CD14-positive monocyte (primary cell): ENCODE measurements at regions not wholly inside any gene's neighbourhood (a gene's known extent, or its start where the extent isn't known, plus 50 kb on each side); places are given as distances from the start of the nearest gene placed in this dataset.

Experiments
- DNase-seq, 3 donors: peaks; one replicate each; pipeline ENCODE4 v3.0.0-alpha.2; 2011 to 2022
- H2AFZ ChIP-seq: 2 replicates; pipeline ENCODE4 v1.6.0; 2012; ENCODE audit warnings: mild to moderate bottlenecking, low read depth, low read length, inconsistent platforms; ENCODE audit not compliant: insufficient read depth, poor library complexity, severe bottlenecking
- H3K27ac ChIP-seq, 2 donors: 1 replicate in 1 of 2; 2 replicates in 1 of 2; pipeline ENCODE4 v1.5.1; 2012 to 2013; ENCODE audit warnings: low read length in 2 of 2, control low read depth in 1 of 2, inconsistent platforms in 1 of 2, low read depth in 1 of 2, mild to moderate bottlenecking in 1 of 2
- H3K27me3 ChIP-seq, 2 donors: one replicate each; pipeline versions ENCODE4 v1.6.0 to v1.6.1; 2011 to 2013; ENCODE audit warnings: low read length in 2 of 2; ENCODE audit not compliant: control insufficient read depth in 2 of 2, insufficient read depth in 2 of 2
- H3K36me3 ChIP-seq, 2 donors: replicated peaks in 1 of 2; 1 replicate in 1 of 2; 2 replicates in 1 of 2; pipeline versions ENCODE4 v1.5.1 to v1.6.1; 2012 to 2013; ENCODE audit warnings: low read length in 2 of 2, control low read depth in 1 of 2, inconsistent platforms in 1 of 2, mild to moderate bottlenecking in 1 of 2; ENCODE audit not compliant: insufficient read depth in 2 of 2, control insufficient read depth in 1 of 2
- H3K4me1 ChIP-seq, 2 donors: 1 replicate in 1 of 2; 2 replicates in 1 of 2; pipeline versions ENCODE4 v1.5.1 to v1.6.1; 2012 to 2013; ENCODE audit warnings: low read length in 2 of 2, control low read depth in 1 of 2, inconsistent platforms in 1 of 2, mild to moderate bottlenecking in 1 of 2, moderate library complexity in 1 of 2; ENCODE audit not compliant: insufficient read depth in 2 of 2, control insufficient read depth in 1 of 2
- H3K4me2 ChIP-seq: replicated peaks from 2 replicates; pipeline ENCODE3; 2012; ENCODE audit warnings: low read length, moderate library complexity, mild to moderate bottlenecking; ENCODE audit not compliant: poor library complexity, severe bottlenecking; ENCODE audit errors: extremely low read depth
- H3K4me3 ChIP-seq, 3 experiments: fragments of 200-600 bp in 1 of 3; sonication (generic) in 1 of 3; replicated peaks in 1 of 3; 1 replicate in 2 of 3; 2 replicates in 1 of 3; pipeline ENCODE4 v1.5.1; 2011 to 2013; ENCODE audit warnings: low read length in 3 of 3, mild to moderate bottlenecking in 3 of 3, control low read depth in 2 of 3, low read depth in 2 of 3, inconsistent platforms in 1 of 3, moderate library complexity in 1 of 3
- H3K79me2 ChIP-seq: 2 replicates; pipeline ENCODE4 v1.6.0; 2012; ENCODE audit warnings: mild to moderate bottlenecking, control low read depth, inconsistent platforms, low read length, moderate library complexity; ENCODE audit not compliant: insufficient read depth
- H3K9ac ChIP-seq: 2 replicates; pipeline ENCODE4 v1.6.0; 2017; ENCODE audit warnings: low read length, mild to moderate bottlenecking; ENCODE audit not compliant: insufficient read depth, poor library complexity, severe bottlenecking
- H3K9me3 ChIP-seq, 2 donors: replicated peaks in 1 of 2; 1 replicate in 1 of 2; 2 replicates in 1 of 2; pipeline versions ENCODE4 v1.5.1 to v1.6.1; 2012 to 2013; ENCODE audit warnings: low read length in 2 of 2, control low read depth in 1 of 2; ENCODE audit not compliant: control insufficient read depth in 1 of 2, insufficient read depth in 1 of 2
- H4K20me1 ChIP-seq: 2 replicates; pipeline ENCODE4 v1.6.0; 2012; ENCODE audit warnings: mild to moderate bottlenecking, low read length, control low read depth, moderate library complexity; ENCODE audit not compliant: insufficient read depth
- H3K27ac Mint-ChIP-seq, 7 donors: one replicate each; pipeline ENCODE4 v1.8.0; 2020; ENCODE audit warnings: mild to moderate bottlenecking in 7 of 7, mixed read lengths in 7 of 7, moderate library complexity in 6 of 7, inconsistent platforms in 2 of 7
- H3K27me3 Mint-ChIP-seq, 3 donors: one replicate each; pipeline ENCODE4 v1.8.0; 2021 to 2022; ENCODE audit warnings: low read depth in 3 of 3, mild to moderate bottlenecking in 3 of 3, mixed read lengths in 3 of 3, moderate library complexity in 3 of 3, inconsistent platforms in 1 of 3
- H3K36me3 Mint-ChIP-seq, 2 donors: one replicate each; pipeline ENCODE4 v1.8.0; 2020; ENCODE audit warnings: mixed read lengths in 2 of 2, inconsistent platforms in 1 of 2, mild to moderate bottlenecking in 1 of 2
- H3K4me1 Mint-ChIP-seq: one replicate; pipeline ENCODE4 v1.8.0; 2020; ENCODE audit warnings: mild to moderate bottlenecking, mixed read lengths
- H3K4me3 Mint-ChIP-seq, 2 donors: one replicate each; pipeline ENCODE4 v1.8.0; 2020; ENCODE audit warnings: mild to moderate bottlenecking in 2 of 2, mixed read lengths in 2 of 2, moderate library complexity in 1 of 2
- H3K9me3 Mint-ChIP-seq, 7 donors: one replicate each; pipeline ENCODE4 v1.8.0; 2020 to 2022; ENCODE audit warnings: mixed read lengths in 7 of 7, mild to moderate bottlenecking in 6 of 7, moderate library complexity in 6 of 7, inconsistent platforms in 2 of 7
- WGBS: methylation state at CpG from one replicate; pipeline ENCODE4 v1.1.5; 2013; ENCODE audit warnings: missing lambda C conversion rate; ENCODE audit not compliant: insufficient coverage; 5-methylcytosine and 5-hydroxymethylcytosine counted together
- intact Hi-C, 2 donors: fragments of 100-400 bp; cut with micrococcal nuclease; formaldehyde crosslinking; loops; one replicate each; pipeline versions ENCODE4 v1.15.0 to v1.15.1; 2023
- TF ChIP-seq, protein P1 (sequence below): fragments of 200-600 bp; IDR thresholded peaks from one replicate; pipeline ENCODE4 v1.8.0; 2022; ENCODE audit warnings: antibody characterized with exemption, mild to moderate bottlenecking

DNA sequence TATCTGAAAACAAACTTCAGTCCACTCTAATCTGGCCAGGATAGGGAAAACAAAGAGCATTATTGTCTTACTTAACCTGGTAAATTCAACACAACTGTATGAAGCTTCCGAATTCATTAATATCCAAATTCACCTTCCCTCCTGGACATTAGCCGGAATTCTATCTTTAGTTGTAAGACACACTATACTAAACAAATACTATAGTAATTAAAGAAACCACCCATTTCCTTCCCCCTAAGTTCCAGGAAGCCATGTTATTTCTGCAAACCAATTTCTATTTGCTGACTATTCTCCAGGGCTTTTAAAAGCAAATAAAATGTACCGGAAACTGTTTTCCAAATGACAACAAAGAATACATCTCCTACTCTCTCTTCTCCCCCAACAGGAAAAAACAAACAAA is 122.7 kb upstream of the MDM1 start:
- WGBS: no CpG with 5 or more reads among the region's 3 CpGs
- H3K9me3 ChIP-seq: no peaks in the 10 kb centered on the region
- TF ChIP-seq, protein P1, sequence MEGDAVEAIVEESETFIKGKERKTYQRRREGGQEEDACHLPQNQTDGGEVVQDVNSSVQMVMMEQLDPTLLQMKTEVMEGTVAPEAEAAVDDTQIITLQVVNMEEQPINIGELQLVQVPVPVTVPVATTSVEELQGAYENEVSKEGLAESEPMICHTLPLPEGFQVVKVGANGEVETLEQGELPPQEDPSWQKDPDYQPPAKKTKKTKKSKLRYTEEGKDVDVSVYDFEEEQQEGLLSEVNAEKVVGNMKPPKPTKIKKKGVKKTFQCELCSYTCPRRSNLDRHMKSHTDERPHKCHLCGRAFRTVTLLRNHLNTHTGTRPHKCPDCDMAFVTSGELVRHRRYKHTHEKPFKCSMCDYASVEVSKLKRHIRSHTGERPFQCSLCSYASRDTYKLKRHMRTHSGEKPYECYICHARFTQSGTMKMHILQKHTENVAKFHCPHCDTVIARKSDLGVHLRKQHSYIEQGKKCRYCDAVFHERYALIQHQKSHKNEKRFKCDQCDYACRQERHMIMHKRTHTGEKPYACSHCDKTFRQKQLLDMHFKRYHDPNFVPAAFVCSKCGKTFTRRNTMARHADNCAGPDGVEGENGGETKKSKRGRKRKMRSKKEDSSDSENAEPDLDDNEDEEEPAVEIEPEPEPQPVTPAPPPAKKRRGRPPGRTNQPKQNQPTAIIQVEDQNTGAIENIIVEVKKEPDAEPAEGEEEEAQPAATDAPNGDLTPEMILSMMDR: no peak
- Mint-ChIP-seq H3K27me3 (peaks cover 0 to 3% (median 1%) of the 10 kb centered on the region in 3 donors), H3K4me3 (peak overlapping the region in 1 of 2 donors; percentile 28), H3K36me3 (no peaks in the 10 kb centered on the region), H3K27ac (peak overlapping the region in 1 of 7 donors; percentile 58), H3K4me1 (peaks cover 53% of the 10 kb centered on the region), H3K9me3 (no peaks in the 10 kb centered on the region)
- no peaks in the 10 kb centered on the region for H3K36me3 ChIP-seq
- no peak overlapping the region for H2AFZ ChIP-seq
- no peaks in the 10 kb centered on the region for H4K20me1 ChIP-seq
- H3K4me2 ChIP-seq: peak overlapping the region; percentile 22
- no peak overlapping the region for H3K27ac ChIP-seq
- DNase-seq: no peak
- H3K9ac ChIP-seq: no peak overlapping the region
- H3K79me2 ChIP-seq: no peaks in the 10 kb centered on the region
- peaks cover 39 to 51% of the 10 kb centered on the region in 2 donors for H3K4me1 ChIP-seq
- H3K4me3 ChIP-seq: no peak overlapping the region
- intact Hi-C loops: no loop called here
- H3K27me3 ChIP-seq: no peaks in the 10 kb centered on the region

DNA sequence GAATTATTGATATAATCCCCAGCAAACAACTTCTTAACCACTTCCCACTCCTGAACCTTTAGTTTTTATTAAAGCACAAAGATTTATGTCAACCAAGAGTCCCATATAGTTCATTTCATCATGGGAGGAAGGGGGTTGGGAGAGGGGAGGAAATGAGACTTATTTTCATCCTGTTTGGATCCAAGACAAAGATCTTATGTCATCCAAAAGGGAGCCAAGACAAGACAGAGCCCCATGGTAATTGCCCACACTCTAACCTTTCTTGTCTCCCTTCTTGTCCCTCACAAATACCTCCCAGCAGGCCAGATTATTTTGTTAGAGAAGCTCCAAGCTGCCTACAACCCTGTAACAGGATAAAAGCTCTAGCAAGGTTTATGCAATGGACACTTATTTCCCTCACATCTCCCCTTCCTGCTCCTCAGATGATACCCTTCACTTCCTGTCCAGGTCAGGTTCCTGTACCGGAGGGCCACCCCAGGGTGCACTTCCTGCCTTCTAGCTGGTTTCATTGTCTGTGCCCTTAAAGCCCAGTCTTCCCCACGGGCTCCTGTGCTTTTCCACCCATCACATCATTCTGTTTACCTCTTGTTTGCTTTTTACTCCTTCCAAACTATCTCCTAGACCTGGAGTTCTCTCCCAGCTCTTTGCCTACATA is 123.7 kb upstream of the MDM1 start:
- Histone ChIP-seq H3K27me3 (no peaks in the 10 kb centered on the region), H3K27ac (no peak overlapping the region), H3K9ac (no peak overlapping the region), H3K4me3 (peak overlapping the region in 1 of 3 experiments; percentile 6), H4K20me1 (no peaks in the 10 kb centered on the region), H3K79me2 (no peaks in the 10 kb centered on the region), H3K4me1 (peaks cover 34 to 45% of the 10 kb centered on the region in 2 donors), H3K36me3 (no peaks in the 10 kb centered on the region), H2AFZ (peak overlapping the region; percentile 43), H3K9me3 (no peaks in the 10 kb centered on the region), H3K4me2 (no peak overlapping the region)
- no peaks in the 10 kb centered on the region for H3K9me3 Mint-ChIP-seq
- H3K4me3 Mint-ChIP-seq: peak overlapping the region in 1 of 2 donors; percentile 60
- H3K36me3 Mint-ChIP-seq: no peaks in the 10 kb centered on the region
- H3K27ac Mint-ChIP-seq: peak overlapping the region in 4 of 7 donors; percentile 1 to 47 (median 27)
- 25% methylated on average over 2 of the region's 2 CpGs for WGBS
- TF ChIP-seq, protein P1: no peak
- DNase-seq: peak in 1 of 3 donors; percentile 36
- H3K4me1 Mint-ChIP-seq: peaks cover 46% of the 10 kb centered on the region
- H3K27me3 Mint-ChIP-seq: peaks cover 0 to 3% (median 1%) of the 10 kb centered on the region in 3 donors
- intact Hi-C loops: no loop called here
